NT2/D1 (cell line): ENCODE measurements at regions not wholly inside any gene's neighbourhood (a gene's known extent, or its start where the extent isn't known, plus 50 kb on each side); places are given as distances from the start of the nearest gene placed in this dataset.

Source experiments
- SUZ12 ChIP-seq: IDR thresholded peaks from 2 replicates; pipeline ENCODE4 v1.6.1; 2011; ENCODE audit not compliant: insufficient read length, insufficient read depth; ENCODE audit errors: extremely low read depth
- YY1 ChIP-seq: IDR thresholded peaks from 2 replicates; pipeline ENCODE4 v1.6.1; 2011; ENCODE audit not compliant: insufficient read length, insufficient read depth
- ZNF274 ChIP-seq: IDR thresholded peaks from 2 replicates; pipeline ENCODE4 v1.6.1; 2011; ENCODE audit warnings: mild to moderate bottlenecking, low read depth, low read length

- no peak for TF ChIP-seq YY1
- TF ChIP-seq ZNF274, result no peak
- no peak for TF ChIP-seq SUZ12
Measured at GRCh38 chr18:45121146-45121545, 440.5 kb downstream of the SETBP1 start.
